HepG2 (cell line): ENCODE measurements at regions not wholly inside any gene's neighbourhood (a gene's known extent, or its start where the extent isn't known, plus 50 kb on each side); places are given as distances from the start of the nearest gene placed in this dataset.

Experiments used
- ATAC-seq: fragments of 200-7000 bp; cut with Tn5 transposase; 3 replicates; pipeline ENCODE4 v1.9.1; 2020; ENCODE audit warnings: mild to moderate bottlenecking, moderate library complexity
- BruUV-seq: library from RNA; stranded (reverse); fragments of 400-500 nt; replicated peaks from 2 replicates; lab custom pipeline; 2021; lab: Mats Ljungman, UMichigan
- CTCF ChIA-PET: fragments of 300-600 bp; formaldehyde crosslinking; extraction: SDS; loops from one replicate; lab custom pipeline; 2021; ENCODE audit warnings: low total read pairs, inconsistent platforms, low intra/inter-chr PET ratio; lab: Yijun Ruan, JAX
- POLR2A ChIA-PET: fragments of 350-600 bp; sonication (Branson Sonifier 250); formaldehyde crosslinking; loops from one replicate; lab custom pipeline; 2020; ENCODE audit warnings: antibody characterized with exemption, inconsistent platforms; lab: Yijun Ruan, JAX
- DNase-seq: peaks from one replicate; pipeline ENCODE4 v3.0.0-alpha.2; 2015; ENCODE audit warnings: low spot score
- FAIRE-seq: peaks from 3 replicates; lab custom pipeline; 2011; peaks lifted over from hg19 to GRCh38; lab: Jason Lieb, UNC
- H2AFZ ChIP-seq: one replicate; pipeline ENCODE4 v1.6.1; 2011; ENCODE audit warnings: low read length, inconsistent platforms
- H3K27ac ChIP-seq: fragments of 300-600 bp; 3 replicates; pipeline ENCODE4 v1.8.0; 2011; ENCODE audit warnings: mixed run types, mild to moderate bottlenecking, mixed read lengths, low read length, inconsistent platforms; ENCODE audit not compliant: insufficient read depth; ENCODE audit errors: extremely low read length
- H3K27me3 ChIP-seq, 2 experiments: fragments of 200-600 bp in 1 of 2; 2 replicates in 1 of 2; 3 replicates in 1 of 2; pipeline versions ENCODE4 v1.6.0 to v1.8.0; 2011; ENCODE audit warnings: low read length in 2 of 2, mild to moderate bottlenecking in 2 of 2, moderate library complexity in 2 of 2, inconsistent platforms in 1 of 2; ENCODE audit not compliant: insufficient read depth in 2 of 2, control insufficient read depth in 1 of 2
- H3K36me3 ChIP-seq, 2 experiments: fragments of 200-600 bp in 1 of 2; replicated peaks in 1 of 2; 2 replicates in 1 of 2; 3 replicates in 1 of 2; pipeline versions ENCODE4 v1.5.1 to v1.8.0; 2011; ENCODE audit warnings: low read length in 2 of 2, inconsistent platforms in 1 of 2; ENCODE audit not compliant: insufficient read depth in 2 of 2, control insufficient read depth in 1 of 2
- H3K4me1 ChIP-seq: 2 replicates; pipeline ENCODE4 v1.5.1; 2012; ENCODE audit warnings: low read length, inconsistent platforms; ENCODE audit not compliant: insufficient read depth
- H3K4me2 ChIP-seq: 2 replicates; pipeline ENCODE4 v1.6.0; 2011; ENCODE audit warnings: low read depth, low read length, inconsistent platforms
- H3K4me3 ChIP-seq, 3 experiments: fragments of 200-600 bp in 1 of 3; sonication (generic), shearing (Covaris generic) in 1 of 3; replicated peaks in 1 of 3; 2 replicates each; pipeline ENCODE4 v1.5.1; 2011 to 2016; ENCODE audit warnings: low read length in 3 of 3, inconsistent platforms in 2 of 3, low read depth in 2 of 3, mild to moderate bottlenecking in 2 of 3, control low read depth in 1 of 3, mixed read lengths in 1 of 3; ENCODE audit not compliant: insufficient read depth in 1 of 3
- H3K79me2 ChIP-seq: one replicate; pipeline ENCODE4 v1.6.1; 2011; ENCODE audit warnings: low read length, inconsistent platforms; ENCODE audit not compliant: insufficient read depth
- H3K9ac ChIP-seq: 2 replicates; pipeline ENCODE4 v1.6.0; 2011; ENCODE audit warnings: mild to moderate bottlenecking, low read depth, low read length, inconsistent platforms; ENCODE audit not compliant: insufficient read depth
- H3K9me3 ChIP-seq: 2 replicates; pipeline ENCODE4 v1.5.1; 2012; ENCODE audit warnings: mild to moderate bottlenecking, low read length
- H4K20me1 ChIP-seq: 2 replicates; pipeline ENCODE4 v1.6.0; 2011; ENCODE audit warnings: inconsistent platforms, mild to moderate bottlenecking, low read length, moderate library complexity; ENCODE audit not compliant: insufficient read depth
- FOXA3 ChIP-seq: IDR thresholded peaks from 2 replicates; pipeline ENCODE4 v1.6.1; 2016; ENCODE audit warnings: missing genetic modification reagents, missing compliant biosample characterization
- FOXJ3 ChIP-seq: sonication (generic); formaldehyde crosslinking; IDR thresholded peaks from 2 replicates; pipeline ENCODE4 v1.4.0; 2020; ENCODE audit warnings: missing genetic modification reagents, mild to moderate bottlenecking, borderline replicate concordance
- FOXO1 ChIP-seq: sonication (generic); formaldehyde crosslinking; IDR thresholded peaks from 2 replicates; pipeline ENCODE4 v1.4.0; 2020; ENCODE audit warnings: missing genetic modification reagents
- GATAD2A ChIP-seq: IDR thresholded peaks from 2 replicates; pipeline ENCODE4 v1.6.1; 2016
- HMGA1 ChIP-seq: sonication (generic); formaldehyde crosslinking; conservative IDR thresholded peaks from 2 replicates; pipeline ENCODE4 v1.4.0; 2020; ENCODE audit warnings: missing genetic modification reagents
- LCORL ChIP-seq, 2 experiments: fragments of 450-650 bp in 1 of 2; sonication (generic) in 1 of 2; formaldehyde crosslinking in 1 of 2; IDR thresholded peaks; 2 replicates each; pipeline versions ENCODE4 v1.5.0 to v1.6.1; 2017 to 2020; ENCODE audit warnings: antibody characterized with exemption in 1 of 2, missing genetic modification reagents in 1 of 2
- NCOA2 ChIP-seq: sonication (generic); formaldehyde crosslinking; IDR thresholded peaks from 2 replicates; pipeline ENCODE4 v1.8.0; 2022; ENCODE audit warnings: inconsistent platforms
- PHF20 ChIP-seq: sonication (generic); formaldehyde crosslinking; IDR thresholded peaks from 2 replicates; pipeline ENCODE4 v1.5.0; 2020; ENCODE audit warnings: mild to moderate bottlenecking, missing genetic modification reagents
- POGZ ChIP-seq: sonication (generic); formaldehyde crosslinking; IDR thresholded peaks from 2 replicates; pipeline ENCODE4 v1.4.0; 2020; ENCODE audit warnings: mild to moderate bottlenecking, missing genetic modification reagents
- PPARG ChIP-seq: conservative IDR thresholded peaks from 2 replicates; pipeline ENCODE4 v1.6.1; 2016; ENCODE audit warnings: missing biosample characterization, missing genetic modification reagents
- TARDBP ChIP-seq: sonication (generic); formaldehyde crosslinking; IDR thresholded peaks from 2 replicates; pipeline ENCODE4 v1.8.0; 2022; ENCODE audit warnings: mild to moderate bottlenecking, missing genetic modification reagents
- ZFAT ChIP-seq: sonication (generic); formaldehyde crosslinking; conservative IDR thresholded peaks from 2 replicates; pipeline ENCODE4 v1.8.1; 2023; ENCODE audit warnings: missing genetic modification reagents, inconsistent platforms
- ZMYM3 ChIP-seq: sonication (generic); formaldehyde crosslinking; IDR thresholded peaks from 2 replicates; pipeline ENCODE4 v1.5.1; 2020; ENCODE audit warnings: mild to moderate bottlenecking, missing genetic modification reagents
- ZNF263 ChIP-seq: sonication (generic); formaldehyde crosslinking; IDR thresholded peaks from 2 replicates; pipeline ENCODE4 v1.4.0; 2020; ENCODE audit warnings: missing genetic modification reagents
- ZSCAN9 ChIP-seq: IDR thresholded peaks from 2 replicates; pipeline ENCODE4 v1.6.1; 2016; ENCODE audit warnings: borderline replicate concordance
- WGBS: methylation state at CpG from one replicate; pipeline ENCODE4 v1.1.6; 2017; ENCODE audit warnings: low lambda C conversion rate; 5-methylcytosine and 5-hydroxymethylcytosine counted together
- in situ Hi-C: cut with HindIII; loops from 2 replicates; pipeline ENCODE4 v1.10.0; 2017; ENCODE audit warnings: low pct_unique_long_range_greater_than_20kb; ENCODE audit not compliant: extremely low pct_ligation_motif_present
- intact Hi-C: fragments of 100-400 bp; cut with micrococcal nuclease; formaldehyde crosslinking; loops from one replicate; pipeline ENCODE4 v1.10.0; 2022; ENCODE audit not compliant: unreplicated experiment
- TF ChIP-seq, protein P1 (sequence below): IDR thresholded peaks from 2 replicates; pipeline ENCODE4 v1.4.0; 2020; ENCODE audit warnings: mild to moderate bottlenecking, missing genetic modification reagents
- TF ChIP-seq, protein P2 (sequence below): sonication (generic); formaldehyde crosslinking; IDR thresholded peaks from 2 replicates; pipeline ENCODE4 v1.5.0; 2020; ENCODE audit warnings: mild to moderate bottlenecking, missing genetic modification reagents
- TF ChIP-seq, protein P3 (sequence below): IDR thresholded peaks from 2 replicates; pipeline ENCODE4 v1.6.1; 2018; ENCODE audit warnings: missing genetic modification reagents

DNA sequence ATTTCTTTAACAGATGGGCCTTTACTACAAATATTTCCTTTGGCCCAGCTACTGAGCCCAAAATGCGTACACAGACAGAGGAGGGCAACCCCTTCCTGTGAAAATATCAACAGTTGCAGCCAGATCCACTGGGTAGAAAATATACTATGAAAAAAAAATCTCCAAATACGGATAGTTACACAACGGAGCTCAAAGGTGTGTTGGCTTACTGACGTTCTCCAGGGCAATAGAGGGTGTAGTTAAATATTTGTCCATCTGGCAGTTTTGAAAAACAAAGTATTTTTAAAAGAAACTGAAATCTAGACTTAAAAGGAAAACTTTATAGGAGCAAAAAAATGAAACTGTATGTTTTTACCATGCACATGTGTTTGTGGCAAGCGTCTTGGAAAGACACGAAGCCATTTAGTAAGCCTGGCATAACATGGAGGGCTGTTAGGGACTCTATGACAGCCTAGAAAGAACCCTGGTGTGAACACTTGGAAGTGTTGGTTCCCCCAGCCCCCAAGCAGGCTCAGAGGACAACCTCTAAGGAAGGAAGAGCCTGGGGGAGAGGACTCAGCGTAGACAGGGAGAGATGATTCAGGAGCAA lies 157.8 kb upstream of the TRPM3 start:
- Histone ChIP-seq H3K4me1 (peaks cover 40% of the 10 kb centered on the region), H3K27ac (peak overlapping the region; percentile 67), H4K20me1 (no peaks in the 10 kb centered on the region), H3K9ac (no peak overlapping the region), H2AFZ (no peak overlapping the region), H3K9me3 (no peaks in the 10 kb centered on the region), H3K36me3 (no peaks in the 10 kb centered on the region), H3K4me2 (peak overlapping the region; percentile 64), H3K27me3 (no peaks in the 10 kb centered on the region), H3K4me3 (peak overlapping the region in 2 of 3 experiments; percentile 16 to 24; a peak in 3 of 6 replicates), H3K79me2 (no peaks in the 10 kb centered on the region)
- POLR2A ChIA-PET: no interaction called here
- DNase-seq (peak; percentile 68), FAIRE-seq (peak; percentile 60), ATAC-seq (peak; percentile 98)
- WGBS: 1% methylated on average over 7 of the region's 7 CpGs
- CTCF ChIA-PET: no interaction called here
- in situ Hi-C loops (loop anchor here (25.0 kb wide), 1 partner anchor 533 kb away; no protein-coding TSS in a partner anchor), intact Hi-C loops (loop anchor here (1.0 kb wide), 1 partner anchor 181 kb away; no protein-coding TSS in a partner anchor)
- BruUV-seq: no TSS peak
- TF ChIP-seq POGZ (peak; percentile 51), FOXA3 (CRISPR knock-in tag) (peak; percentile 75), PHF20 (CRISPR knock-in tag) (no peak), GATAD2A (CRISPR knock-in tag) (peak; percentile 73), TARDBP (CRISPR knock-in tag) (peak; percentile 49; the same call in 1 of the 2 replicates), LCORL (IDR thresholded peaks at IDR 0.05) (peak; percentile 62; the same call in 1 of the 2 replicates), LCORL (CRISPR knock-in tag; IDR thresholded peaks at IDR 0.05) (peak; percentile 60; the same call in 1 of the 2 replicates), ZFAT (CRISPR knock-in tag) (no peak), ZMYM3 (CRISPR knock-in tag) (no peak), NCOA2 (CRISPR knock-in tag) (peak; percentile 72), FOXJ3 (CRISPR knock-in tag) (peak; percentile 78; the same call in 1 of the 2 replicates), ZSCAN9 (CRISPR knock-in tag) (0 out of 2 replicates have a peak, but pooled peaks have one; percentile 60), ZNF263 (peak; percentile 81; the same call in 1 of the 2 replicates), HMGA1 (CRISPR knock-in tag) (no peak), FOXO1 (CRISPR knock-in tag) (peak; percentile 68), PPARG (CRISPR knock-in tag) (no peak)
- TF ChIP-seq, protein P1, sequence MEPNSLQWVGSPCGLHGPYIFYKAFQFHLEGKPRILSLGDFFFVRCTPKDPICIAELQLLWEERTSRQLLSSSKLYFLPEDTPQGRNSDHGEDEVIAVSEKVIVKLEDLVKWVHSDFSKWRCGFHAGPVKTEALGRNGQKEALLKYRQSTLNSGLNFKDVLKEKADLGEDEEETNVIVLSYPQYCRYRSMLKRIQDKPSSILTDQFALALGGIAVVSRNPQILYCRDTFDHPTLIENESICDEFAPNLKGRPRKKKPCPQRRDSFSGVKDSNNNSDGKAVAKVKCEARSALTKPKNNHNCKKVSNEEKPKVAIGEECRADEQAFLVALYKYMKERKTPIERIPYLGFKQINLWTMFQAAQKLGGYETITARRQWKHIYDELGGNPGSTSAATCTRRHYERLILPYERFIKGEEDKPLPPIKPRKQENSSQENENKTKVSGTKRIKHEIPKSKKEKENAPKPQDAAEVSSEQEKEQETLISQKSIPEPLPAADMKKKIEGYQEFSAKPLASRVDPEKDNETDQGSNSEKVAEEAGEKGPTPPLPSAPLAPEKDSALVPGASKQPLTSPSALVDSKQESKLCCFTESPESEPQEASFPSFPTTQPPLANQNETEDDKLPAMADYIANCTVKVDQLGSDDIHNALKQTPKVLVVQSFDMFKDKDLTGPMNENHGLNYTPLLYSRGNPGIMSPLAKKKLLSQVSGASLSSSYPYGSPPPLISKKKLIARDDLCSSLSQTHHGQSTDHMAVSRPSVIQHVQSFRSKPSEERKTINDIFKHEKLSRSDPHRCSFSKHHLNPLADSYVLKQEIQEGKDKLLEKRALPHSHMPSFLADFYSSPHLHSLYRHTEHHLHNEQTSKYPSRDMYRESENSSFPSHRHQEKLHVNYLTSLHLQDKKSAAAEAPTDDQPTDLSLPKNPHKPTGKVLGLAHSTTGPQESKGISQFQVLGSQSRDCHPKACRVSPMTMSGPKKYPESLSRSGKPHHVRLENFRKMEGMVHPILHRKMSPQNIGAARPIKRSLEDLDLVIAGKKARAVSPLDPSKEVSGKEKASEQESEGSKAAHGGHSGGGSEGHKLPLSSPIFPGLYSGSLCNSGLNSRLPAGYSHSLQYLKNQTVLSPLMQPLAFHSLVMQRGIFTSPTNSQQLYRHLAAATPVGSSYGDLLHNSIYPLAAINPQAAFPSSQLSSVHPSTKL (CRISPR knock-in tag): peak; percentile 83
- TF ChIP-seq, protein P2, sequence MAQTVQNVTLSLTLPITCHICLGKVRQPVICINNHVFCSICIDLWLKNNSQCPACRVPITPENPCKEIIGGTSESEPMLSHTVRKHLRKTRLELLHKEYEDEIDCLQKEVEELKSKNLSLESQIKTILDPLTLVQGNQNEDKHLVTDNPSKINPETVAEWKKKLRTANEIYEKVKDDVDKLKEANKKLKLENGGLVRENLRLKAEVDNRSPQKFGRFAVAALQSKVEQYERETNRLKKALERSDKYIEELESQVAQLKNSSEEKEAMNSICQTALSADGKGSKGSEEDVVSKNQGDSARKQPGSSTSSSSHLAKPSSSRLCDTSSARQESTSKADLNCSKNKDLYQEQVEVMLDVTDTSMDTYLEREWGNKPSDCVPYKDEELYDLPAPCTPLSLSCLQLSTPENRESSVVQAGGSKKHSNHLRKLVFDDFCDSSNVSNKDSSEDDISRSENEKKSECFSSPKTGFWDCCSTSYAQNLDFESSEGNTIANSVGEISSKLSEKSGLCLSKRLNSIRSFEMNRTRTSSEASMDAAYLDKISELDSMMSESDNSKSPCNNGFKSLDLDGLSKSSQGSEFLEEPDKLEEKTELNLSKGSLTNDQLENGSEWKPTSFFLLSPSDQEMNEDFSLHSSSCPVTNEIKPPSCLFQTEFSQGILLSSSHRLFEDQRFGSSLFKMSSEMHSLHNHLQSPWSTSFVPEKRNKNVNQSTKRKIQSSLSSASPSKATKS: no peak
- TF ChIP-seq, protein P3, sequence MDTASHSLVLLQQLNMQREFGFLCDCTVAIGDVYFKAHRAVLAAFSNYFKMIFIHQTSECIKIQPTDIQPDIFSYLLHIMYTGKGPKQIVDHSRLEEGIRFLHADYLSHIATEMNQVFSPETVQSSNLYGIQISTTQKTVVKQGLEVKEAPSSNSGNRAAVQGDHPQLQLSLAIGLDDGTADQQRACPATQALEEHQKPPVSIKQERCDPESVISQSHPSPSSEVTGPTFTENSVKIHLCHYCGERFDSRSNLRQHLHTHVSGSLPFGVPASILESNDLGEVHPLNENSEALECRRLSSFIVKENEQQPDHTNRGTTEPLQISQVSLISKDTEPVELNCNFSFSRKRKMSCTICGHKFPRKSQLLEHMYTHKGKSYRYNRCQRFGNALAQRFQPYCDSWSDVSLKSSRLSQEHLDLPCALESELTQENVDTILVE (CRISPR knock-in tag): 0 out of 2 replicates have a peak, but pooled peaks have one; percentile 25
